KMS-11 (cell line): ENCODE measurements at regions not wholly inside any gene's neighbourhood (a gene's known extent, or its start where the extent isn't known, plus 50 kb on each side); places are given as distances from the start of the nearest gene placed in this dataset.

ENCODE experiments used
- H2AFZ ChIP-seq: fragments of 200-600 bp; sonication (generic); 2 replicates; pipeline ENCODE4 v1.6.1; 2016; ENCODE audit warnings: antibody characterized with exemption, mixed run types, low read depth
- H3K27ac ChIP-seq: fragments of 200-600 bp; sonication (generic); 2 replicates; pipeline ENCODE4 v1.6.1; 2016; ENCODE audit warnings: mild to moderate bottlenecking, mixed run types
- H3K27me3 ChIP-seq: fragments of 200-600 bp; sonication (generic); 2 replicates; pipeline ENCODE4 v1.6.1; 2017; ENCODE audit warnings: mild to moderate bottlenecking, low read depth, mixed run types, moderate library complexity; ENCODE audit not compliant: insufficient read depth
- H3K36me3 ChIP-seq: fragments of 200-600 bp; sonication (generic); 2 replicates; pipeline ENCODE4 v1.6.1; 2017; ENCODE audit warnings: mild to moderate bottlenecking, mixed run types; ENCODE audit not compliant: insufficient read depth
- H3K4me1 ChIP-seq: fragments of 200-600 bp; sonication (generic); 2 replicates; pipeline ENCODE4 v1.6.1; 2016; ENCODE audit warnings: mild to moderate bottlenecking, low read depth, mixed run types; ENCODE audit not compliant: poor library complexity, severe bottlenecking
- H3K4me2 ChIP-seq: fragments of 200-600 bp; sonication (generic); 2 replicates; pipeline ENCODE4 v1.7.0; 2016; ENCODE audit warnings: mild to moderate bottlenecking, mixed run types
- H3K4me3 ChIP-seq: fragments of 200-600 bp; sonication (generic); IDR thresholded peaks from 2 replicates; pipeline ENCODE4 v1.6.1; 2017; ENCODE audit warnings: low read depth, low read length, mixed read lengths; ENCODE audit not compliant: insufficient read depth
- H3K79me2 ChIP-seq: fragments of 200-600 bp; sonication (generic); 2 replicates; pipeline ENCODE4 v1.6.1; 2016; ENCODE audit warnings: low read depth, mixed run types; ENCODE audit not compliant: insufficient read depth
- H3K9ac ChIP-seq: fragments of 200-600 bp; sonication (generic); 2 replicates; pipeline ENCODE4 v1.6.1; 2016; ENCODE audit warnings: mild to moderate bottlenecking, mixed run types
- H4K20me1 ChIP-seq: fragments of 200-600 bp; sonication (generic); 2 replicates; pipeline ENCODE4 v1.6.1; 2016; ENCODE audit warnings: mild to moderate bottlenecking, mixed run types; ENCODE audit not compliant: insufficient read depth
- TF ChIP-seq, protein P1 (sequence below): fragments of 200-600 bp; sonication (generic); conservative IDR thresholded peaks from 2 replicates; pipeline ENCODE4 v1.6.1; 2017; ENCODE audit warnings: low read depth, mild to moderate bottlenecking, antibody characterized with exemption, low read length, moderate library complexity, mixed read lengths

DNA sequence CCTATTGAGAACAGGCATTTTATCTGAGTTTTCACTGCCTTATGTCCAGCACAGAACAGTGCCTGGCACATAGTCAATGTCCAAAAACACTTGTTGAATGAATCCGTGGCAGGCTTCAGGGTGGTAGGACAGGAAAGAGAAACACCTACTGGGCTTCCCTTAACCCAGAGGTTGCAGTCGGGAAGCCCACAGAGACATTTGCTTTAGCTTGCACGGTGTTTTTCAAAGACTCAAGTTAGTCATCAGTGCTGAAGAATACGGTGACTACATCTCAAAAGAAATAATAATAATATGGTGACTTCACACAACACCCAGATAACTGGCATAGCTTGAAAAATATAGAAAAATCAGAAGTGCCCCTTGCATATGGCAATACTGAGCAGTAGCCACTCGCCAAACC lies 160.4 kb downstream of the CD83 start:
- Histone ChIP-seq H3K27ac (no peak overlapping the region), H3K4me3 (no peak overlapping the region), H4K20me1 (no peaks in the 10 kb centered on the region), H3K4me1 (no peaks in the 10 kb centered on the region), H3K27me3 (no peaks in the 10 kb centered on the region), H2AFZ (no peak overlapping the region), H3K79me2 (no peaks in the 10 kb centered on the region), H3K9ac (no peak overlapping the region), H3K4me2 (no peak overlapping the region), H3K36me3 (no peaks in the 10 kb centered on the region)
- TF ChIP-seq, protein P1, sequence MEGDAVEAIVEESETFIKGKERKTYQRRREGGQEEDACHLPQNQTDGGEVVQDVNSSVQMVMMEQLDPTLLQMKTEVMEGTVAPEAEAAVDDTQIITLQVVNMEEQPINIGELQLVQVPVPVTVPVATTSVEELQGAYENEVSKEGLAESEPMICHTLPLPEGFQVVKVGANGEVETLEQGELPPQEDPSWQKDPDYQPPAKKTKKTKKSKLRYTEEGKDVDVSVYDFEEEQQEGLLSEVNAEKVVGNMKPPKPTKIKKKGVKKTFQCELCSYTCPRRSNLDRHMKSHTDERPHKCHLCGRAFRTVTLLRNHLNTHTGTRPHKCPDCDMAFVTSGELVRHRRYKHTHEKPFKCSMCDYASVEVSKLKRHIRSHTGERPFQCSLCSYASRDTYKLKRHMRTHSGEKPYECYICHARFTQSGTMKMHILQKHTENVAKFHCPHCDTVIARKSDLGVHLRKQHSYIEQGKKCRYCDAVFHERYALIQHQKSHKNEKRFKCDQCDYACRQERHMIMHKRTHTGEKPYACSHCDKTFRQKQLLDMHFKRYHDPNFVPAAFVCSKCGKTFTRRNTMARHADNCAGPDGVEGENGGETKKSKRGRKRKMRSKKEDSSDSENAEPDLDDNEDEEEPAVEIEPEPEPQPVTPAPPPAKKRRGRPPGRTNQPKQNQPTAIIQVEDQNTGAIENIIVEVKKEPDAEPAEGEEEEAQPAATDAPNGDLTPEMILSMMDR = no peak

DNA sequence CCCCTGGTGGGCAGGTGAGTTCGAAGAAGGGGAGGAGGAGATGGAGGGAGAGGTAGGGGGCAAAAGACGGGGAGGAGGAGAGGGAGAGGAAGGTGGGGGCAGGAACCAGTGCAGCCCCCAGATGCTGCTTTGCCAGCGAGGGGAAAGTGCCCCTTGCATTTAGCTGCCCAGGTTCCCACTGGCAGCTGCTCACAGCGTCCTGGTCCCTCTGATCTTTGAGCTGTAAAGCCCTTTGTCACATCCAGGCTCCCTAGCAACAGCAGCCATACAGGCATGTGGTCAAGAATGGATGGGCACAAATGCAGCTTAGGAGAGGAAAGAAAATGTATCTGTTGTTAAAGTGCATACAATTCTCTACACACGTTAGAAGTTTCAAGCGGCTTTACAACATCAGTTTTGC lies 160.9 kb downstream of the CD83 start:
- Histone ChIP-seq H4K20me1 (no peaks in the 10 kb centered on the region), H3K9ac (no peak overlapping the region), H3K79me2 (no peaks in the 10 kb centered on the region), H3K4me2 (no peak overlapping the region), H3K4me1 (no peaks in the 10 kb centered on the region), H3K36me3 (no peaks in the 10 kb centered on the region), H2AFZ (no peak overlapping the region), H3K27ac (no peak overlapping the region), H3K4me3 (no peak overlapping the region), H3K27me3 (no peaks in the 10 kb centered on the region)
- TF ChIP-seq, protein P1 = no peak

DNA sequence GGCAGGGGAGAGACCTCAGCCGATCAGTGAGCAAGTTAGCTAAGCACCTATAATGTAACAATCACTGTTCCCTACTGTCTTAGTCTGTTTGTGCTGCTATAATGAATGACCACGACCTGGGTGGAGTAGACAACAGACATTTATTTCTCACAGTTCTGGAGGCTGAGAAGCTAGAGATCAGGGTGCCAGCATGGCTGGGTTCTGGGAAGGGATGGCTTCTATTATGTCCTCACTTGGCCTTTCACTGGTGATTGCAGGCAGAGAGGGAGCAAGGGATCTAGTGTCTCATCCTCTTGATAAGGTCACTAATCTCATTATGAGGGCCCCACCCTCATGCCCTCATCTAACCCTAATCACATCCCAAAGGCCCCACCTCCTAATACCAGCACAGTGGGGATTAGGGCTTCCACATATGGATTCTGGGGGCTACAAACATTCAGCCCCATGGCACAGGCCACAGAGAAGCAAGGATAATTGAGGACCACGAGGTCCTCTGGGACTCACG lies 162.5 kb downstream of the CD83 start:
- no peaks in the 10 kb centered on the region for H3K36me3 ChIP-seq
- no peaks in the 10 kb centered on the region for H4K20me1 ChIP-seq
- no peaks in the 10 kb centered on the region for H3K27me3 ChIP-seq
- TF ChIP-seq, protein P1 = no peak
- no peak overlapping the region for H3K27ac ChIP-seq
- H3K4me3 ChIP-seq = no peak overlapping the region
- H2AFZ ChIP-seq = no peak overlapping the region
- no peaks in the 10 kb centered on the region for H3K4me1 ChIP-seq
- no peak overlapping the region for H3K4me2 ChIP-seq
- H3K9ac ChIP-seq = no peak overlapping the region
- H3K79me2 ChIP-seq = no peaks in the 10 kb centered on the region

DNA sequence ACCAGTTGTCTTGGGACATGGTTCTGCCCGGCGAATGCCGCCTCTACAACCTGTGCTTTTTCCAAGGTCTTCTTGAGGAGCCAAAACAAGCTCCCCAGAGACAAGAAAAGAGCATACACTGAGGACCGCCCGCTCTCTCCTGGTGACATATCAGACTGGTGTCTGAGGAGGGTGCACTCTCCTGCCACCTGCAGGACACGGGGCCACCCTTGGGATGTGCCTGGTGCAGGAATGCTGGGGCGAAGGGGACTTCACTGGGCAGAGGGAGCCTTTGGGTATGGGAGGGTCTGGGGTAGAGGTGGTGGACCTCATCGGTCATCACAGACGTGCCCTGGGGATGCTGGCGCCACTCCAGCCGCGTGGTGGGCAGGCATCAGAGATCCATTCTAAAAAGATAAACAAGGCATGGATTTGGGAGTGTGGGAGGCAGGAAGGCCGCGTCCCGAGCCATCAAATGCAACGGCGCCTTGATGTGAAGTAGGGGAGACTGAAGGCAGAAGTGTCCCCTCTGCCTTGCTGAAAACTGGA lies 163.3 kb downstream of the CD83 start:
- Histone ChIP-seq H3K36me3 (no peaks in the 10 kb centered on the region), H3K4me3 (no peak overlapping the region), H3K4me2 (no peak overlapping the region), H3K4me1 (no peaks in the 10 kb centered on the region), H2AFZ (no peak overlapping the region), H3K27me3 (no peaks in the 10 kb centered on the region), H3K9ac (no peak overlapping the region), H4K20me1 (no peaks in the 10 kb centered on the region), H3K79me2 (no peaks in the 10 kb centered on the region), H3K27ac (no peak overlapping the region)
- TF ChIP-seq, protein P1 = no peak
